Mucosa of gallbladder (tissue), 1 donor: ENCODE measurements at regions not wholly inside any gene's neighbourhood (a gene's known extent, or its start where the extent isn't known, plus 50 kb on each side); places are given as distances from the start of the nearest gene placed in this dataset.

Experiments used
- DNase-seq: peaks from one replicate; pipeline ENCODE4 v3.0.0-alpha.2; 2020; ENCODE audit warnings: low spot score
- donor health status: DM: no; HTN: no; CAD: no.

DNA sequence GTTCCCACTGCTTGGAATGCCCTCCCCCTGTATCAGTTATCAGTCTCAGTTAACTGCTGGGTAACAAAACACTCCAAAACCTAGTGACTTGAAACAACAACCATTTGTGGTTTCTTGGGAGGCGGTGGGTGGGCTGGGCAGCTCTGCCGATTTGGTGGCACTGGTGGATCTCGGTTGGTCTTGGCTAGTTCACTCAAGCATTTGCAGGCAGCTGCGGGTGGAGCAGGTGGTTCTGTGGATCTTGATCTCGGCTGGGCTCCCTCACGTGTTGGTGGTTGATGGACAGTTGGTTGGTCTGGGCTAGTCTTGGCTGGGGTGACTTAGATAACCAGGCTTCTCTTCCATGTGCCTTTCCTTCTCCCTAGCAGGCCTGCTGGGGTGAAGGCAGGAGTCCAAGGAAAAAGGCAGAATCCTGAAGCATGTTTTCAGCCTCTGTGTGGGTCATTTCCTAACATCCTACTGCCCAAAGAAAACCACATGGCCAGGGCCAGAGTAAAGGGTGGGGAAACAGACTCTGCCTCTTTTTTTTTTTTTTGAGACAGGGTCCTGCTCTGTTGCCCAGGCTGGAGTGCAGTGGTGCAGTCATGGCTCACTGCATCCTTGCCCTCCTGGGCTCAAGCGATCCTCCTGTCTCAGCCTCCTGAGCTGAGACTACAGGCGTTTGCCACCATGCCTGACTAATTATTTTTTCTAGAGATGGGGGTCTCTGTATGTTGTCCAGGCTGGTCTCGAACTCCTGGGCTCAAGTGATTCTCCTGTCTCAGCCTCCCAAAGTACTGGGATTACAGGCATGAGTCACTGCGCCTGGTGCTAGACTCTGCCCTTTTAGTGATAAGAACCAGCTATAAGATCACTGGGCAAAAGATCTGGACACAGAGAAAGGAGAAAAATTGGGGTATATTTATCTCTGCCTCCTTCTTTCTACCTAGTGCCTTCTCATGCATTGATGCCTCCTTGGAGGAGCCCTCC is 183.7 kb downstream of the RGS3 start:
- DNase-seq, result no peak

DNA sequence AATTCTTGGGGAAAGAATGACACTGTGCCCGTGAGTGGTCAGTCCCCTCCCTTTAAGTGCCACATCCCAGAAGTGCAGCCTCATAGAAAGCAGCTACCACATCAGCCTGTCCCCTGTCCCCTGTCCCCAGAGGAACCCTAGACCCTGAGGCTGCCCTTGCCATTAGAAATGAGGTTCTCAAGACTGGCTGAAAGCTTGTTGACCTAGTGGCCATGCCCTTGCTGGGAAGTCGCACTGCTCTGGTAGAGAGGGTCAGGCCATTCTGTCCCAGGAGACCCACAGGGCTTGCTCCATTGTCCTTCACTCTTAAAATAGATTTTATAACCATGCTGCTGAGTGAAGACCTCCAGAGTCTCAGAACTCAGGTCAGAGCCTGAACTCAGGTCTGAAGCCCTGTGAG is 184.5 kb downstream of the RGS3 start:
- DNase-seq, result no peak

DNA sequence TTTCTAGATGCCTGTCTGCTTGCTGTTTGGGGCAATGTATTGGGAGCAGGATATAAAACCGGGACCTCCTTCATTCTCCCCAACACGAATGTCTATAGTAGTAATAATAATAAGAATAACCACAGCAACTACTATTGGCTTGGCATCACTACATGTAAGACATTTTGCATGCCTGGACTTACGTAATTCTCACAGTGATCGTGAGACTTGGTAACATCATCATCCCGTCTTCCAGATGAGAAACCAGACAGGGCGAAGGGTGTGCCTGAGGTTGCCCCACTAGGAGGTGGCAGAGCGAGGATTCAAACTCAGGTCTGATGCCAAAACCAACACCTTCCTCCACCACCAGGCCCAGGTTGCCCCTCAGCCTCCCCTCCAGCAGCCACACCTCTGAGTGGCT is 185.1 kb downstream of the RGS3 start:
- DNase-seq, result no peak

DNA sequence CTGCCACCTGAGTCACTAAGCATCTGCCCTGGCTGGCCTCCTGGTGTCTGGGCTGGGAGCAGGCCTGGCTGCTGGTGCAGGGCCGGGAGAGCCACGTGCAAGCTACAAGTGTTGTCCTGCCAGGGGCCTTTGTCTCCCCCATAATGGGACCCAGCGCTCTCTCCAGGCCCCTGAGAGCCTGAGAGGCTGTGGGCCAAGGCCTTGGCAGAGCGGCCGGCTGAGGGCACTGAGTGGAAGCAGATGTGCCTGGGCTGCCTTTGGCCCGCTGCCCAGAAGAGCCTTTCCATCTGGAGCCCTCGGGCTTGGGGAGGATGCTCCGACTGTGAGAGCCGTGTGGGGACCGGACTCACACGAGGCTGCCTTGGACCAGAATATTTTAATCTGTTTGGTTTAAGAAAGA is 185.5 kb downstream of the RGS3 start:
- peak; percentile 50 for DNase-seq

DNA sequence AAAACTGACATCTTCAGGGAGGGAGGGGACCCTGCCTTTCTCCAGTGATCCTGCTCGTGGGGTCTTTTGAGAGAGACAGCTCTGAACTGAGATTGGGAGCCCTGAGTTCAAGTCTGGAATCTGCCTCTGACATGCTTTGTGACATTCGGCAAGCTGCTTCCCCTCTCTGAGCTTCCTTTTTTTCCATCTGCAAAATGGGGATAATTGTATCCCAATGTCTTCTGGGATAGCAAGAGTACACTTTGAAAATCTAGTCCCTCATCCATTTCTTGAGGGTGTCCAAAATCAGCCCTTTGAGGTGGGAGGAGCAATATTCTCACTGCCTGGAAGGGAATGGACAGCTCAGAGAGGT is 186.3 kb downstream of the RGS3 start:
- DNase-seq, result no peak

DNA sequence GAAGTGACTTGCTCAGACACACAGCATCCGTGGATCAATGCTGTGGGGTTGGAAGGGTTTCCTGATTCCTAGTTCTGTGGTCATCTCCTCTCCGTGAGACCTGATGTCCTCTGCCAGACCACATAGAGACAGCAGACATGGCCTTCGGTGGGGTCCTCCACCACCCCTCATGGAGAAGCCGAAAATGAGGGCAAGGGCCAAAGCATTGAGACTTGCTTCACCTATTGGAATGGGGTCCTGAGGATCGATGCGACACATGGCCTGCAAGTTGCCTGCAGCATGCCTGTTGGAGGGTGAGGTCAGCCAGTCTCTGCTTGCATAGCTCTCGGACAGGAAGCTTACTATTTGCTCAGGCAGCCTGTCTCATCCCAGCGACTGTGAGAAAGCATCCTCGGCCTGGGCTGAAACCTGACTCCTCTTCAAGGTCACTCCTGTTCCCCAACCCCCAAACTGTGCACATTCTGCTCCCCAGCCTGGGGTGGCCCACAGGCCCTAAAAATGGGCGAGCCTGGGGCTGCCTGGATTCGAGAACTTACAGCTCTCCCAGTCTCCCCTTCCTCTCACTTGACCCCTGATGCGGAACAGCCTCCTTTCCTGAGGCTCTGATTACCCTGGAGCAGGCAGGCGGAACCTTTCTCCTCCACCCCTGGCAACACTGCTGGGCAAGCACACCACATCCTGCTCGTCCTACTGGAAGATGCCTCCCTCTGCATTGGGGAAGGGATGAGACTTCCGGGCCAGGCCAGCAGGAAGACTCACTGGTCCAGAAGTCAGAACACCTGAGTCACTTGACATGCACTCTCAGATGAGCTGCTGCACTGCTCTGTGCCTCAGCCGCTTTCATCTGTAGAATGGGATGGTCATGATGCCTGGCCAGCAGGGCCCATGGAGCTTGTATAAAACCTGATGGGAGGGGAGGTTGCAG is 186.9 kb downstream of the RGS3 start:
- DNase-seq, result no peak

DNA sequence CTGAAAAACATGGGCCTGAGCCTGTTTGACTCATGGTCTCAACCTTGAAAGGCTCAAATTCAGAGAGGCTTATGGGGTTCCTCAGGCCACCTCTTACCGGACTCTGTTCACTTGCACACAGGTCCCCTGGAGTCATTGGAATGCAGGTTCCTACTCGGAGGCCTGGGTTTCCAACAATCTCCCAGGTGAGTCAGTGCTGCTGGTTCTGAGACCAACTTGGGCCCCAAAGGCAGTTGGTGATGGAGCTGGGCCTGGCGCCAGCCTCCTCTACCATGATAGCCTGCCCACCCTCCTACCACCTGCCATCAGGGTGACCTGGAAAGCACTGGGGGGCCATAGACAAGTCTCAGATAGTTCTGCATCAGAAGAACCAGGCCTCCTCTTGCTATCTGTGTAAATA is 188.4 kb downstream of the RGS3 start:
- DNase-seq, result no peak

DNA sequence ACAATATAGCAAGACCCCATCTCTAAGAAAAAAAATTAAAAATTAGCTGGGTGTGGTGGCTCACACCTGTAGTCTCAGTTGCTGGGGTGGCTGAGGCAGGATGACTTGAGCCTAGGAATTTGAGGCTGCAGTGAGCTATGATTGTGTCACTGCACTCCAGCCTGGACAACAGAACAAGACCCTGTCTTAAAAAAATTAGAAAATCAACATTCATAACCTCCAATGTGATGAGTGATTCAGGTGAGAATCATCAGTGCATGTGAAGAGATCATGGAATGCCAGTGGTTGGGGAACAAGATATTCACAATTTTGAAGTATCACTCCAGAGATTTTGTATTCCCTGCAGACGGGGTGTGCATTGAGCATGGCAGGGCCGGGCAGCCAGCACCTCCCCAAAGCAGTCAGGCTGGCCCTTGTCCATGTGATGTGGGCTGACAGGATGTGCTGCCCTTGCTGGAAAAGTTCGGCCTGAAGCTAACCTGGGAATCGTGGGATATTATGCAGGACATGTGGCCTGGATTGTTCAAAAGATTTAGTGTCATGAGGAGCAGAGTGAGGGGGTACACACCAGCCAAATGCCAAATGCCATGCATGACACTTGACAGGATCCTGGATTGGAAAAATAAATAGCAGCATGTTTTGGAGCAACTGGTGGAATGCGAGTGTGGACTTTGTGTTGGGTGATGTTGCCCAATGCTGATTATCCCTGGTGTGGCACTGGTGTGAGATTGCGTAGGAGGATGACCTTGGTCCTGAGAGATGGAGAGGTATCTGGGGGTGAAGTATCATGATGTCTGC is 189.0 kb downstream of the RGS3 start:
- DNase-seq, result no peak

DNA sequence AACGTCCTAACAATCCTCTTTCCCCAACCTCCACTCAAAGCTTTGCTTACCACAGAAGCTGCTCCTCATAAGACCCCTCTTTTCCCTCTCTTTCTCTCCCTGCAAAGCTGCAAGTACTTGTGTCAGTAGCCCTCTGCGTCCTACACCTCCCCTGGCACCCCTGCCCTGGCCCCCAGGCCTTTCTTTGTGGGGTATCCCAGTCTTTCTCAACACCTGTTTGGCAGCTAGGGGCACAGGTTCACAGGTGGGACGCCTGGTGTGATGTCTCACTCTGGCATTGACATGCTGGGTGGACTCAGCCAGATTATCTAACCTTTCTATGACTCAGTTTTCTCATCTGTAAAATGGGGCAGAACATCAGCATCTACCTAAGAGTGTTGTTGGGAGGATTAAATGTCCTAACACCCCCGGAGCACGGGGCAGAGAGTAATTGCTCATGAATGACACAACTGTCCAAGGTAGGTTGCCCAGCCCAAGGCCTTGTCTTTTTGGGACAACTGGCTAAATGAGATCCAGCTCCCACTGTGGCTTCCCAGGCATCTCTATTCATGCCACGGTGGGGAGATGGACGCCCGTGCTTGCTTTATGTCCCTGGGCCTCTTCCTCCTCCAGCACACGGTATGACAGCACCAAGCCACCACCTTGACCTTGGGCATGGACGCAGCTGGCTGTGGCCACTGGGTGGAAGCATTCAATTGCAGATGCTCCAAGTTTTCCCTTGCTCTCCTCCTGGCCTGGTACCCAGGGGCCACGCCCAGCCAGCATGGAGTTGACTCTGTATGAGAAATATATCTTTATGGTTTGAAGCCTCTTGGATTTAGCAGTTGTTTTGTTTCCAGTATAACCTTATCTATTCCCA is 190.4 kb downstream of the RGS3 start:
- DNase-seq, result no peak

DNA sequence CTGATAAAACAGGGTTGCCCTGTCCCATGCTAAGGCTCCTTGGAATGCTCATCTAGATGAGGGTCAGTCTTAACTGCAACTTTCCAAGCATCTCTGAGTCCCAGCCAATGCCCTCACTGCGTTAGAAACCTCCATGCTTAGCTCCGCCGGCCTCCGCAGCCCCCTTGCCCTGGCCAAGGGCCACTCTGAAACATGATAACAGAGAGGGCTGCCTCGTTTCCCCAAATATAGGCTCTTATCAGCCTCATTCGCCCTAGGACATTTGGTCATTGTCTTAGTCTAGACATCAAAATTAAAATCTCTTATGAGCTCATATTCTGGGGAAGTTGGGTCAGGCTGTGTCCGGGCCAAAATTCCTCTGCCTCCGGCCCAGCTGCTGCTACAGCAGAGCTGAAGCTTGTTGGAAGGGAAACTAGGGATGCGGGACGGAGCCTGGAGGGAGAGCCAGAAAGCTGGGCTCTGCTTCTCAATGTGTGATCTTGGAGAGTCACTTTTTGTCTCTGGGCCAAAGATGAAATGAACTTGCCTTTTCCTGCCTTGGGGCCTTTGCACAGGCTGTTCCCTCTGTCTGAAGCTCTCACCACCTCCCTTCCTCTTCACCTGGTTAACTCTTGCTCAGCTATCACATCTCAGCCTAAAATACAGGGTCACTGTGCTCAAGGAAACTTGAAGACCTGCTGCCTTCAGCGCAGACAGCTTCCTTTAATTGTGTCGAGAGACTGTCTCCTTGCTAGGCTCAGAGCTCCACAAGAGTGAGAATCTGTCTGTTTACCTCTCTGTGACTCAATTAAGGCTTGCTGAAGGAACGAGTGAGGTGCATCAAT is 191.3 kb downstream of the RGS3 start:
- peak; percentile 62 for DNase-seq

DNA sequence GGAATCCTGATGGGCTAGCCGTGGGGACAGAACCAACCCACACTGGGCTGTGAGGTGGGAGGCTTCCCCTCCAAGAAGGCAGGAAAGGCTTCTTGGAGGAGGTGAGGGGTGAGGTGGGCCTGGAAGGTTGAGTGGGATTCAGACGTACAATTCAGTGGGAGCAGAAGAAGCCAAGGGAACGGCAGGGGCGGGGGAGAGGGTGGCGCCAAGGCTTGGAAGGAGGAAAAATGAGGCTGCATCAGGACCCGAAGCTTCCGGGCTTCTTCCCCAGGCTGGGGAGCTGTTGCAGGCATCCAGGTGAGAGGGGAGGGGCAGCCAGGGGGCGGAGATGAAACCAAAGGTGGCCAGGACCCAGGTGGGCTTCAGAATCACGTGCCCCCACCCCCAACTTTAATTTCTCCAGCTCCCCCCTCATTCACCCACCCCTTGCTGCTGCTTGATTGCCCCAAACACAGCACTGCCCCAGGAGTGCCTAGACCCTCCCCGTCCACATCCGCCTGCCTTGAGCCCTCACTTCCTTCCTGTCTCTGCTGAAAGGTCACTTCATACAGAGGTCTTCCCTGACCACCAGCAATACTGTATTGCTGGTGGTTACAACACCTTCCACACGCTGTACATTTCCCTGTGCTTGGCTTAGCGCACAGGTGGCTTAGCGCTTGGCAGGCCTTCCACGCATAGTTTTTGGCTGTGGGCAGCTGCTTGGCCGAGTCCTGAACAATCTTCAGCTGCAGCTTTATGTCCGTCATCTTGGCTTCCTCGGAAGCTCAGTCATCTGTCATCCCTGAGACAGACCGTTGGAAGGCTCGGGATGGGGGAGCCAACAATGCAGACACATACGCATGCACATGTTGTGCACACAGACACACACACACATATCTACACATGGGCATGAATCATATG is 193.5 kb downstream of the RGS3 start:
- no peak for DNase-seq

DNA sequence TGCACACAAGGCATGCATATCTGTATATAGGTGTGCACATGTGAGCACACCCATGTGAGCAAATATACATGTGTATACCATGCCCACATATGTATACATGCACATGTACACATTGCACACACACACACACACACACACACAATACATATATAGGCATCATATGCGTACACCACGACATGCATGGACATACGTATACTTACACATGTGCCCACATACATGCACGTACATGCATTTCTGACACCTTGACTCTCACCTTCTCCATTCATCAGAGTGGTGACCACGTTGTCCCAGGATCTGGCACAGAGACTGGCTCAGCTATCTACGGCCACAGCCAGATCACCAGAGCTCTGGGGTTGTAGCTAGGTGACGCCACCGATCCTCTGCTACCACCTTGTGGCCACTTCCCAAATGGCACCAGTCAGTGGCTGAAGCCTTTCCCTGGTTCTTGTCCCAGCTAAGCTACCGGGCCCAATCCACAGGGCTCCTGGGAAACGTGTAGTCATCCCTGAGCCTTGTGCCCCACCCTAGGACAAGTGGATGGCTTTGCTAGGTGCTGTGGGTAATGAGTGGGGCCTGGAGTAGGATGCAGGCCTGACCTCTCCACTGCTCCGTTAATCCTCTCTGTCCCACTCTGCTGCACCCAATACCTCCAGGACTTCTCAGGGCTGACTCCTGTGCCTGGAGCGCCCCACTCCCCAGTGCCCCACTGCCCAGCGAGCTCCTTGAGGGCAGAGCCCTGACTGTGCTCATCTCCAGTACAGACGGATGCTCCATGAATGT is 194.4 kb downstream of the RGS3 start:
- peak; percentile 89 for DNase-seq

DNA sequence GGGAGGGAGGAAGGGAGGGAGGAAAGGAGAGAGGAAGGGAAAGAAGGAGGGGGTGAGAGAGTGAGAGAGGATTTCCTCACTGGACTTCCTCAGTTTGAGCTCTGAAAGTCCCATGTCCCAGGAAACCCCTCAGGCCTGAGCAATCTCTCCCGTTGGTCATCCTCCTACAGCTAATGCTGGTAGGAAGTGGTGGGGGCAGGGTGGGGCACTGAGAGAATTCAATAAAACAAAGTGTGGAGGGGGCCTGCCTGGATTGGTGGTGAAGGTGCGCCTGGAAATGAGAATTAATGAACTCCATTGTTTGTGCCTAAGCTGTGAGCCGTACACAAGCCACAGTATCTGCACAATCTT is 195.0 kb downstream of the RGS3 start:
- no peak for DNase-seq

DNA sequence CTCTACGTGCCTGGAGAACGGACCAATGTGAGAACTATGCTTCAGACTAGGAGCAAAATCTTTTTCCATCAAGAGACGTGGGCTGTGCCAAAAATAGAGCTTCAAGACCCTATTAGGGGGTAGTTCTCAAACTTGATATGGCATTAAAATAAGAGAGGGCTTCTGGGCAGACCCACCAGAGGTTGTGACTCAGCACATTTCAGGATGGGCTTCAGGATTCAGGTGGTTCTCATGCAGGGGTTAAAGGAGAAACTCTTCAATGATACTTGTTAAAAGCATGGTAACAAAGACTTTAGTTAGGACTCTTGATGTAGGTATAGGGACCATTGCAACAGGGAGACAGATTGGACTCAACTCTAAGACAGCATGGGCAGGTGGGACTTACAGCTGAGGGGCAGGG is 195.5 kb downstream of the RGS3 start:
- no peak for DNase-seq

DNA sequence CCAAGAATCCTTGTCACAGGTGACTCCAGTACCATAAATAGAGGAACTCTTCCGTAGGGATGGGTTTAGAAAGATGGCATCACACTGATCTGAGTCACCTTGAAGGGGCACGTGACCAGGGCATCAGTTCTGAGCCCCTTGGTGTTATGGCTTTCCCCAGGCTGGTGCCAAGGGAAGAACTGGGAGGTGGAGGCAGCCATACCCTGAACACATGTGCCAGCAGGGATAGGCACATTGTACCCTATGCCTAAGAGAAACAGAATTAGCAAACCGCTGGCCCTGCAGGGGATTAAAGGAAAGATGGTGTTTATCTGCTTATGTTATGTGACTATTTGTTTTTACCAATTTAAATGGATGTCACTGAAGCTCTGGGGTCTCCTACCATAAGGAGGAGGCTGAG is 196.2 kb downstream of the RGS3 start:
- DNase-seq, result no peak

DNA sequence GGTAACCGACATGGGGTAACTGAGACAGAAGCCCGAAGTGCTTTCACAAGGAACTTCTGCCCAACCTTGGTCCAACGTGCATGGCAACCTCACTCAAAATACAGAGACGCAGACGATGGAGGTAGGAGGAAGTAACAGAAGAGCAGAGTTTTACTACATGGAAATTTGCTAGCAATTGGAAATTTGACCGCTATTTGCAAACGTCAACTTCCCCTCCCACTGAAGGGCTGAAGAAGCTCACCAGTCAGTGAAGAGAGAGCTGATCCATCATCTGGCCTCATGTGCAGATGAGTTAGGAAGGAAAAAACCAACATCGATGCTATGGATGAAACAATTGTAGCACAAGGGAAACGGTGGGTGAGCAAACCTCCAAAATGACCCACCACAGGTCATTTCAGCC is 196.7 kb downstream of the RGS3 start:
- DNase-seq, result no peak

DNA sequence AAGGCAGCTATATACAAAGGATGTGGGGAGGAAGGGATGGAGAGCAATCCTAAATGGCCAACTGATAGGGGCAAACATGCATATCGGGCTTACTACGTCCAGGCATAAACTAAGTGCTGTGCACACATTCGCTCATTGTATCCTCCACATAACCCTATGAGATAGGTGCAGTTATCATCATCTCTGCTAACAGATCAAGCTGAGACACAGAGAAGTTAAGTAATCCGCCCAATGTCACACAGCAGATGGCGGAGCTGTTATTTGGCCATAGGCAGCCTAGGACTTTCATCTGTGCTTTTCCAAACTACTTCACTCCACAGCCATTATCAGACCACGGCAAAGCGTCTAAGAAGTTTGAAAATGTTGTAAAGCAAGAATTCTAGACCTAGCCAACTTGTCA is 197.5 kb downstream of the RGS3 start:
- DNase-seq, result no peak

DNA sequence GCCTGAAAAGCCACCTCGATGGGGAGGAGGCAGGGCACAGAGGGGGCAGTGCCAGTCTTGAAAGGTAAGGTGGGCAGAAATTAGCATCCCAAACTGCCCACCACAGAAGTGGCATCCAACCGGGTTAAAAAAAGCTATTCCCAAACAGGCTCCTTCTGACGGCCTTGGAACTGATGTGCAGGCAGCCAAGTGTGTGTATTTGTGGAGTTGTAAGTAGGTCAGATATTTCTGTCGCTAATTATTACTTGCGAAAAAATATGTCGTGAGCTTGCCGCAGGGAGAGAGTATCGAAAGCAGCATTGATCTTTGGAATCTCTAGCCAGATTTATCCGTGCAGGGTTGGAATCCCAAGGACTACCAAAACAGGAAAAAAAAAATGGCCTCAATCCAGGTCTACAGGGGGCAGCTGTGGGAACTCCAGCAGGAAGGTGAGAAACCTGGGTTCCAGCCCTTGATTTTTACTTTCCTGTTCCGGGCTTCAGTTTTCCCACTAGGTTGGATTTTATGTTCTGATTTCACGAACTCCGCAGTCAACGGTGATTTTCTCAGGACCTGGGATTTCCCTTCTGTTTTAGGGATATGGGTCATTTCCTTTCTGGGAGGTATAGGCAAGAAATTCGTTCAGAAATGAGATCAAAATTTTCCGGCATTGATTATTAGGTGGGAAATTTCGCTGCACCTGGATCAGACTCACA is 200.8 kb downstream of the RGS3 start:
- no peak for DNase-seq
